ENCODE measurements at regions not wholly inside any gene's neighbourhood (a gene's known extent, or its start where the extent isn't known, plus 50 kb on each side); places are given as distances from the start of the nearest gene placed in this dataset.

- DNase-seq (ENCODE audit: insufficient read length, low spot score) (no peak), FAIRE-seq (no peak)
- TF ChIP-seq, protein P1, sequence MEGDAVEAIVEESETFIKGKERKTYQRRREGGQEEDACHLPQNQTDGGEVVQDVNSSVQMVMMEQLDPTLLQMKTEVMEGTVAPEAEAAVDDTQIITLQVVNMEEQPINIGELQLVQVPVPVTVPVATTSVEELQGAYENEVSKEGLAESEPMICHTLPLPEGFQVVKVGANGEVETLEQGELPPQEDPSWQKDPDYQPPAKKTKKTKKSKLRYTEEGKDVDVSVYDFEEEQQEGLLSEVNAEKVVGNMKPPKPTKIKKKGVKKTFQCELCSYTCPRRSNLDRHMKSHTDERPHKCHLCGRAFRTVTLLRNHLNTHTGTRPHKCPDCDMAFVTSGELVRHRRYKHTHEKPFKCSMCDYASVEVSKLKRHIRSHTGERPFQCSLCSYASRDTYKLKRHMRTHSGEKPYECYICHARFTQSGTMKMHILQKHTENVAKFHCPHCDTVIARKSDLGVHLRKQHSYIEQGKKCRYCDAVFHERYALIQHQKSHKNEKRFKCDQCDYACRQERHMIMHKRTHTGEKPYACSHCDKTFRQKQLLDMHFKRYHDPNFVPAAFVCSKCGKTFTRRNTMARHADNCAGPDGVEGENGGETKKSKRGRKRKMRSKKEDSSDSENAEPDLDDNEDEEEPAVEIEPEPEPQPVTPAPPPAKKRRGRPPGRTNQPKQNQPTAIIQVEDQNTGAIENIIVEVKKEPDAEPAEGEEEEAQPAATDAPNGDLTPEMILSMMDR (IDR thresholded peaks at IDR 0.05; ENCODE audit: insufficient read depth, missing control alignments) = no peak
These were observed 331.5 kb downstream of the SLC4A3 start for GRCh38 chr2:219958941-219959340.

- DNase-seq (ENCODE audit: insufficient read length, low spot score) (no peak), FAIRE-seq (no peak)
- TF ChIP-seq, protein P1 (IDR thresholded peaks at IDR 0.05; ENCODE audit: insufficient read depth, missing control alignments) = no peak
These were observed 332.0 kb downstream of the SLC4A3 start for GRCh38 chr2:219959471-219959870.

GRCh38 chr2:219961947-219962498 is 334.6 kb downstream of the SLC4A3 start:
- TF ChIP-seq, protein P1 (IDR thresholded peaks at IDR 0.05; ENCODE audit: insufficient read depth, missing control alignments) = no peak
- DNase-seq (ENCODE audit: insufficient read length, low spot score) (no peak), FAIRE-seq (no peak)

DNA sequence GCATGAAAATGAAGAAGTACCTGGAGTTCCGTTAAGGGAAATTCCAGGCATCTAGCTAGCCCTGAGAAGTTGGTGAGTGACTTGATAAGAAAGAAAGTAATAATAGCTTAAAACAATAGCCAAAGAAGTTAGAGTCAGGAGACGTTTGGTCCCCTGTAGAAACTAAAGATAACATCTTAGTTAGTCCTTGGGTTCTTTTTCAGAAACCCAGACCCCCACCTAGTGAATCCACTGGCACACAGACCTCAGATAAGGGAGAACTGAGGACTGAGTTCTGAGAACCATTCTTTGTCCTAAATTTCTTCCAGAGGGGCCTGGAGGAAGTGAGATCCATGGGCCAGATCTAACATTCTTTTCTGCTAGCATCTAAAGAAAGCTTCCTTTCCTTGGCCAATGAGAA is 335.4 kb downstream of the SLC4A3 start:
- no peak for FAIRE-seq
- no peak for DNase-seq (ENCODE audit: insufficient read length, low spot score)
- TF ChIP-seq, protein P1 (IDR thresholded peaks at IDR 0.05; ENCODE audit: insufficient read depth, missing control alignments) = no peak

- no peak for DNase-seq (ENCODE audit: insufficient read length, low spot score)
- TF ChIP-seq, protein P1 (IDR thresholded peaks at IDR 0.05; ENCODE audit: insufficient read depth, missing control alignments) = no peak
- no peak for FAIRE-seq
These were observed 338.1 kb downstream of the SLC4A3 start for GRCh38 chr2:219965287-219966194.

DNA sequence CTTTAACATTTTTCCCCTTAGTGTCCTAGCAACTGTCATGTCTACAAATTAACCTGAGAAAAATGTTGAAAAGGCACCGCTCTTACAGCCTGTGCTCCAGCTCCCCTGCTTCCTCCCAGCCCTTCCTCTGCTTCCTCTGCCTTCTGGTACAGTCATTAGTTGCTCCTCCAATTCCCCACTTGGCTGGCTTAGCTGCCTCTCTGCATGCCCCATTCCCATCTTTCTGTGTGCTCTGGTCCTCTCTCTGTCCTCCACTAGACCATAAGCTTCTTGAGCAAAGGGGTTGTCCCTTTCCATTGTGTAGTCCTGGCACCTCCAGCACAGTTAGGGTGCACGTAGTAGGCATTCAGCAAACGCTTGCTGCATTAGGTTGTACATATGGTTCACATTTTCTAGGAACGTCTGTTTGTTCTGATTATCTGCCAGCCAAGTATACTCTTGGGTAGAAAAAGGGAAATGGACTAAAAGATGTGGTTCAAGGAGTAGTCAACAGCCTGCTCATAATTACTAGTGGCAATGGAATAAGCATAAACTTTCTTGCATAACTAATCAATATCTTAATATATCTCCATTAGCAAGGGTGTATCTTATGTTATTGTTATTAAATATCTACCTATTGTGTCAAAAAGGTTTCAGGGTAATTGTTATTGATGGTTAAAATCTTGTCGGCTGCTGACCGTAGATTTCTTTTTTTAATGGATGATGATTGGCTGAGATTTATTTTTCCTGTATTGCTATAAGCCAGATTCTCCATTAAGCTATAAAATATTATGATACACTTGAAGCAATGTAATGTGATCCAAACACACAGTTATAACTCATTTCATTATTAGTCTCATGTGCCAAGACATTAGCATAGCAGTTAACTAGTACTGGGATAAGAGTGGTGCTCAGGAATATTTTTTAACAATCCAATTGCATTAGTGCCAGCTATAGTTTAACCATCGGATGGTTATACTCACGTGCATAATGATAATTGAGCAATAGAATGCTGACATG is 340.1 kb downstream of the SLC4A3 start:
- DNase-seq (ENCODE audit: insufficient read length, low spot score) (no peak), FAIRE-seq (no peak)
- TF ChIP-seq, protein P1 (IDR thresholded peaks at IDR 0.05; ENCODE audit: insufficient read depth, missing control alignments) = no peak
